ENCODE measurements at regions not wholly inside any gene's neighbourhood (a gene's known extent, or its start where the extent isn't known, plus 50 kb on each side); places are given as distances from the start of the nearest gene placed in this dataset.

DNA sequence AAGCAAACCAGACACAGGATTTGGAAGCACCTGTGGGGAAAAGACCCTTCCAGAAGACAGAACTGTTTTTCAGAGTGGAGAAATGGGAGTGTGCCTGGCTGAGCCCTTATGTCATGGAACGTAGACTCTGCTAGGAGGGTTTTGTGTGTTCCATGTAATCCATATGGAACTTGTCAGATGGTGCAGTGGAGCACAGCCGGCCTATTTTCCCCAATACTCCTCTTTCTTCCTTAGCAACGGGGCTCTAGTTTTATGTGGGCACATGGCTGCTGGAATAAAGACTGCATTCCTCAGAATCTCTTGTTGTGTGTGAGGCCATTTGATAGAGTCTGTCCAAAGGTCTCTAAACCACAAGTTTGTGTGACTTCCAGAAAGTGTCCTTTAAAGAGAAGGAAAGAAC is 284.0 kb downstream of the DRD1 start:
- Histone ChIP-seq H2AFZ (ENCODE audit: low read length) (no peak overlapping the region), H3K79me2 (ENCODE audit: insufficient read depth, low read length) (no peaks in the 10 kb centered on the region), H3K4me3 (ENCODE audit: low read depth, low read length, poor library complexity, severe bottlenecking) (no peak overlapping the region), H3K9me3 (ENCODE audit: low read length) (no peaks in the 10 kb centered on the region), H3K27me3 (ENCODE audit: insufficient read depth, low read length) (no peaks in the 10 kb centered on the region), H3K4me1 (ENCODE audit: insufficient read depth, low read length, severe bottlenecking) (no peaks in the 10 kb centered on the region), H3F3A (ENCODE audit: insufficient read depth, low read length) (no peaks in the 10 kb centered on the region), H3K36me3 (ENCODE audit: insufficient read depth, low read length) (no peaks in the 10 kb centered on the region), H3K27ac (ENCODE audit: low read depth, low read length, poor library complexity, severe bottlenecking) (no peak overlapping the region), H4K20me1 (ENCODE audit: insufficient read depth, low read length) (no peaks in the 10 kb centered on the region), H3K9ac (ENCODE audit: low read length) (no peak overlapping the region), H3K4me2 (ENCODE audit: low read length) (no peak overlapping the region), H3K9me2 (ENCODE audit: low read depth, low read length) (no peaks in the 10 kb centered on the region)
- TF ChIP-seq, protein P1, sequence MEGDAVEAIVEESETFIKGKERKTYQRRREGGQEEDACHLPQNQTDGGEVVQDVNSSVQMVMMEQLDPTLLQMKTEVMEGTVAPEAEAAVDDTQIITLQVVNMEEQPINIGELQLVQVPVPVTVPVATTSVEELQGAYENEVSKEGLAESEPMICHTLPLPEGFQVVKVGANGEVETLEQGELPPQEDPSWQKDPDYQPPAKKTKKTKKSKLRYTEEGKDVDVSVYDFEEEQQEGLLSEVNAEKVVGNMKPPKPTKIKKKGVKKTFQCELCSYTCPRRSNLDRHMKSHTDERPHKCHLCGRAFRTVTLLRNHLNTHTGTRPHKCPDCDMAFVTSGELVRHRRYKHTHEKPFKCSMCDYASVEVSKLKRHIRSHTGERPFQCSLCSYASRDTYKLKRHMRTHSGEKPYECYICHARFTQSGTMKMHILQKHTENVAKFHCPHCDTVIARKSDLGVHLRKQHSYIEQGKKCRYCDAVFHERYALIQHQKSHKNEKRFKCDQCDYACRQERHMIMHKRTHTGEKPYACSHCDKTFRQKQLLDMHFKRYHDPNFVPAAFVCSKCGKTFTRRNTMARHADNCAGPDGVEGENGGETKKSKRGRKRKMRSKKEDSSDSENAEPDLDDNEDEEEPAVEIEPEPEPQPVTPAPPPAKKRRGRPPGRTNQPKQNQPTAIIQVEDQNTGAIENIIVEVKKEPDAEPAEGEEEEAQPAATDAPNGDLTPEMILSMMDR (IDR thresholded peaks at IDR 0.05; ENCODE audit: low read length) = no peak
- no peak for TF ChIP-seq EZH2 (IDR thresholded peaks at IDR 0.05; ENCODE audit: borderline replicate concordance, low read length)

GRCh38 chr5:175148636-175149172 is 295.3 kb downstream of the DRD1 start:
- H3K9me2 ChIP-seq (ENCODE audit: low read depth, low read length) = no peaks in the 10 kb centered on the region
- no peaks in the 10 kb centered on the region for H4K20me1 ChIP-seq (ENCODE audit: insufficient read depth, low read length)
- TF ChIP-seq, protein P1 (IDR thresholded peaks at IDR 0.05; ENCODE audit: low read length) = no peak
- TF ChIP-seq EZH2 (IDR thresholded peaks at IDR 0.05; ENCODE audit: borderline replicate concordance, low read length) = no peak
- no peak overlapping the region for H3K4me3 ChIP-seq (ENCODE audit: low read depth, low read length, poor library complexity, severe bottlenecking)
- no peaks in the 10 kb centered on the region for H3K36me3 ChIP-seq (ENCODE audit: insufficient read depth, low read length)
- H3K27ac ChIP-seq (ENCODE audit: low read depth, low read length, poor library complexity, severe bottlenecking) = no peak overlapping the region
- no peaks in the 10 kb centered on the region for H3K9me3 ChIP-seq (ENCODE audit: low read length)
- H3K79me2 ChIP-seq (ENCODE audit: insufficient read depth, low read length) = no peaks in the 10 kb centered on the region
- no peak overlapping the region for H2AFZ ChIP-seq (ENCODE audit: low read length)
- H3F3A ChIP-seq (ENCODE audit: insufficient read depth, low read length) = no peaks in the 10 kb centered on the region; the same call in 1 of the 2 replicates
- no peak overlapping the region for H3K4me2 ChIP-seq (ENCODE audit: low read length)
- H3K27me3 ChIP-seq (ENCODE audit: insufficient read depth, low read length) = no peaks in the 10 kb centered on the region
- H3K4me1 ChIP-seq (ENCODE audit: insufficient read depth, low read length, severe bottlenecking) = no peaks in the 10 kb centered on the region
- H3K9ac ChIP-seq (ENCODE audit: low read length) = no peak overlapping the region

GRCh38 chr5:175146733-175147132 is 297.2 kb downstream of the DRD1 start:
- Histone ChIP-seq H3K79me2 (ENCODE audit: insufficient read depth, low read length) (no peaks in the 10 kb centered on the region), H3K27me3 (ENCODE audit: insufficient read depth, low read length) (no peaks in the 10 kb centered on the region), H3K4me2 (ENCODE audit: low read length) (no peak overlapping the region), H3F3A (ENCODE audit: insufficient read depth, low read length) (no peaks in the 10 kb centered on the region; the same call in 1 of the 2 replicates), H3K9me3 (ENCODE audit: low read length) (no peaks in the 10 kb centered on the region), H2AFZ (ENCODE audit: low read length) (no peak overlapping the region), H3K4me1 (ENCODE audit: insufficient read depth, low read length, severe bottlenecking) (no peaks in the 10 kb centered on the region), H3K9ac (ENCODE audit: low read length) (no peak overlapping the region), H3K4me3 (ENCODE audit: low read depth, low read length, poor library complexity, severe bottlenecking) (no peak overlapping the region), H3K36me3 (ENCODE audit: insufficient read depth, low read length) (no peaks in the 10 kb centered on the region), H3K9me2 (ENCODE audit: low read depth, low read length) (no peaks in the 10 kb centered on the region), H3K27ac (ENCODE audit: low read depth, low read length, poor library complexity, severe bottlenecking) (no peak overlapping the region), H4K20me1 (ENCODE audit: insufficient read depth, low read length) (no peaks in the 10 kb centered on the region)
- no peak for TF ChIP-seq EZH2 (IDR thresholded peaks at IDR 0.05; ENCODE audit: borderline replicate concordance, low read length)
- TF ChIP-seq, protein P1 (IDR thresholded peaks at IDR 0.05; ENCODE audit: low read length) = no peak

Data from OCI-LY1 (cell line).